HCT116 (cell line): ENCODE measurements at regions not wholly inside any gene's neighbourhood (a gene's known extent, or its start where the extent isn't known, plus 50 kb on each side); places are given as distances from the start of the nearest gene placed in this dataset.

Experiments
- ATAC-seq: fragments of 200-7000 bp; cut with Tn5 transposase; 2 replicates; pipeline ENCODE4 v1.9.1; 2020; ENCODE audit warnings: mild to moderate bottlenecking, moderate library complexity
- BruUV-seq: library from RNA; stranded (reverse); fragments of 400-500 nt; replicated peaks from 2 replicates; lab custom pipeline; 2021; lab: Mats Ljungman, UMichigan
- CTCF ChIA-PET: fragments of 300-600 bp; sonication (Branson Sonifier 250); formaldehyde crosslinking; loops from one replicate; lab custom pipeline; 2021; ENCODE audit warnings: antibody characterized with exemption; lab: Charles Lee
- POLR2A ChIA-PET: fragments of 300-600, 350-600 bp; sonication (Branson Sonifier 250); formaldehyde crosslinking; loops from one replicate; lab custom pipeline; 2021; ENCODE audit warnings: antibody characterized with exemption; lab: Charles Lee
- RAD21 ChIA-PET, 2 experiments: fragments of 300-600 bp; sonication (Branson Sonifier 250); formaldehyde crosslinking; loops; one replicate each; lab custom pipeline; 2023; ENCODE audit warnings: low total read pairs in 2 of 2; ENCODE audit not compliant: uncharacterized antibody in 2 of 2, unreplicated experiment in 2 of 2, low non-redundant PET in 1 of 2; lab: Charles Lee
- DNase-seq: peaks from one replicate; pipeline ENCODE4 v3.0.0-alpha.2; 2010; ENCODE audit warnings: low read depth, low spot score
- H2AFZ ChIP-seq: fragments of 200-600 bp; shearing (Covaris generic), sonication (generic); 2 replicates; pipeline ENCODE4 v1.6.1; 2017; ENCODE audit warnings: low read depth, mixed run types, mixed read lengths, antibody characterized with exemption, low read length; ENCODE audit not compliant: poor library complexity, severe bottlenecking
- H3K27ac ChIP-seq: 2 replicates; pipeline ENCODE4 v1.5.1; 2012; ENCODE audit warnings: low read depth, low read length
- H3K27me3 ChIP-seq: fragments of 200-600 bp; sonication (generic); 2 replicates; pipeline ENCODE4 v1.6.1; 2016; ENCODE audit warnings: mixed run types, low read length, mixed read lengths; ENCODE audit not compliant: insufficient read depth
- H3K36me3 ChIP-seq, 2 experiments: fragments of 200-500 bp in 1 of 2; fragments of 200-600 bp in 1 of 2; sonication (Bioruptor generic) in 1 of 2; sonication (generic) in 1 of 2; 2 replicates each; pipeline versions ENCODE4 v1.5.1 to v1.6.1; 2014 to 2016; ENCODE audit warnings: low read length in 2 of 2, inconsistent platforms in 1 of 2, mixed read lengths in 1 of 2, mixed run types in 1 of 2; ENCODE audit not compliant: insufficient read depth in 2 of 2, control insufficient read depth in 1 of 2
- H3K4me1 ChIP-seq, 2 experiments: fragments of 200-600 bp in 1 of 2; sonication (generic) in 1 of 2; 2 replicates each; pipeline versions ENCODE4 v1.5.1 to v1.6.1; 2012 to 2017; ENCODE audit warnings: low read length in 2 of 2, inconsistent platforms in 1 of 2, mild to moderate bottlenecking in 1 of 2, mixed read lengths in 1 of 2, mixed run types in 1 of 2, moderate library complexity in 1 of 2; ENCODE audit not compliant: insufficient read depth in 2 of 2, control insufficient read depth in 1 of 2
- H3K4me2 ChIP-seq: fragments of 200-600 bp; sonication (generic); 2 replicates; pipeline ENCODE4 v1.6.1; 2017; ENCODE audit warnings: mixed run types, low read length, mixed read lengths
- H3K4me3 ChIP-seq, 2 experiments: fragments of 200-600 bp in 1 of 2; sonication (generic) in 1 of 2; replicated peaks in 1 of 2; 2 replicates each; pipeline ENCODE4 v1.5.1; 2011 to 2016; ENCODE audit warnings: low read length in 2 of 2, control low read depth in 1 of 2, low read depth in 1 of 2, mild to moderate bottlenecking in 1 of 2, mixed read lengths in 1 of 2, mixed run types in 1 of 2
- H3K79me2 ChIP-seq: fragments of 200-600 bp; sonication (generic); 2 replicates; pipeline ENCODE4 v1.6.1; 2017; ENCODE audit warnings: mild to moderate bottlenecking, mixed run types, low read length, moderate library complexity, mixed read lengths; ENCODE audit not compliant: insufficient read depth
- H3K9ac ChIP-seq: fragments of 200-600 bp; sonication (generic); 2 replicates; pipeline ENCODE4 v1.6.1; 2016; ENCODE audit warnings: low read length, mixed read lengths
- H3K9me2 ChIP-seq: fragments of 200-600 bp; sonication (generic), shearing (Covaris generic); 2 replicates; pipeline ENCODE4 v1.6.1; 2017; ENCODE audit warnings: mixed run types, mild to moderate bottlenecking, moderate library complexity; ENCODE audit not compliant: insufficient read depth
- H3K9me3 ChIP-seq, 2 experiments: fragments of 200-500 bp in 1 of 2; fragments of 200-600 bp in 1 of 2; sonication (Bioruptor generic) in 1 of 2; sonication (generic) in 1 of 2; 2 replicates each; pipeline ENCODE4 v1.6.1; 2014 to 2017; ENCODE audit warnings: low read length in 2 of 2, mixed read lengths in 2 of 2, inconsistent platforms in 1 of 2, low read depth in 1 of 2, mild to moderate bottlenecking in 1 of 2, mixed run types in 1 of 2, moderate library complexity in 1 of 2; ENCODE audit not compliant: control insufficient read depth in 1 of 2, insufficient read depth in 1 of 2
- H4K20me1 ChIP-seq: fragments of 200-600 bp; sonication (generic), shearing (Covaris generic); 2 replicates; pipeline ENCODE4 v1.6.1; 2017; ENCODE audit warnings: mixed run types, mild to moderate bottlenecking, moderate library complexity; ENCODE audit not compliant: insufficient read depth
- CBX3 ChIP-seq: IDR thresholded peaks from 2 replicates; pipeline ENCODE4 v1.6.1; 2012; ENCODE audit warnings: low read depth
- CEBPB ChIP-seq: IDR thresholded peaks from 2 replicates; pipeline ENCODE4 v1.6.1; 2012; ENCODE audit warnings: low read depth
- EGR1 ChIP-seq: IDR thresholded peaks from 2 replicates; pipeline ENCODE4 v1.6.1; 2012; ENCODE audit warnings: low read depth
- EZH2 ChIP-seq: fragments of 200-600 bp; sonication (generic); IDR thresholded peaks from 2 replicates; pipeline ENCODE4 v1.6.1; 2017; ENCODE audit warnings: antibody characterized with exemption, mixed run types
- EZH2phosphoT487 ChIP-seq: fragments of 200-600 bp; IDR thresholded peaks from 2 replicates; pipeline ENCODE4 v1.6.1; 2018; ENCODE audit warnings: antibody characterized with exemption, borderline replicate concordance
- FOSL1 ChIP-seq: IDR thresholded peaks from 2 replicates; pipeline ENCODE4 v1.6.1; 2012; ENCODE audit warnings: low read depth
- POLR2AphosphoS5 ChIP-seq: IDR thresholded peaks from 2 replicates; pipeline ENCODE4 v1.6.1; 2011; ENCODE audit warnings: mild to moderate bottlenecking, low read depth, low read length, moderate library complexity
- RAD21 ChIP-seq: IDR thresholded peaks from 2 replicates; pipeline ENCODE4 v1.6.1; 2012; ENCODE audit warnings: low read depth, mild to moderate bottlenecking
- SIN3A ChIP-seq: IDR thresholded peaks from 2 replicates; pipeline ENCODE4 v1.6.1; 2012; ENCODE audit warnings: low read depth
- SP1 ChIP-seq: IDR thresholded peaks from 2 replicates; pipeline ENCODE4 v1.6.1; 2012; ENCODE audit warnings: low read depth
- SRF ChIP-seq: IDR thresholded peaks from 2 replicates; pipeline ENCODE4 v1.6.1; 2012; ENCODE audit warnings: low read depth
- TCF7L2 ChIP-seq: IDR thresholded peaks from 2 replicates; pipeline ENCODE4 v1.7.0; 2011; ENCODE audit warnings: borderline replicate concordance, inconsistent platforms; ENCODE audit not compliant: insufficient read depth, insufficient read length; ENCODE audit errors: extremely low read depth
- ZNF274 ChIP-seq: fragments of 200-500 bp; sonication (Bioruptor generic); IDR thresholded peaks from 2 replicates; pipeline ENCODE4 v1.6.1; 2014; ENCODE audit warnings: mild to moderate bottlenecking, low read depth, low read length, inconsistent platforms
- intact Hi-C: fragments of 100-400 bp; cut with micrococcal nuclease; formaldehyde crosslinking; loops from 2 replicates; pipeline ENCODE4 v1.10.0; 2022
- TF ChIP-seq, protein P1 (sequence below): IDR thresholded peaks from 2 replicates; pipeline ENCODE4 v1.6.1; 2012
- TF ChIP-seq, protein P2 (sequence below): IDR thresholded peaks from 2 replicates; pipeline ENCODE4 v1.6.1; 2011; ENCODE audit warnings: mild to moderate bottlenecking, low read length, moderate library complexity; ENCODE audit not compliant: insufficient replicate concordance; ENCODE audit errors: extremely low read depth
- TF ChIP-seq, protein P3 (sequence below): IDR thresholded peaks from 2 replicates; pipeline ENCODE4 v1.6.1; 2012

DNA sequence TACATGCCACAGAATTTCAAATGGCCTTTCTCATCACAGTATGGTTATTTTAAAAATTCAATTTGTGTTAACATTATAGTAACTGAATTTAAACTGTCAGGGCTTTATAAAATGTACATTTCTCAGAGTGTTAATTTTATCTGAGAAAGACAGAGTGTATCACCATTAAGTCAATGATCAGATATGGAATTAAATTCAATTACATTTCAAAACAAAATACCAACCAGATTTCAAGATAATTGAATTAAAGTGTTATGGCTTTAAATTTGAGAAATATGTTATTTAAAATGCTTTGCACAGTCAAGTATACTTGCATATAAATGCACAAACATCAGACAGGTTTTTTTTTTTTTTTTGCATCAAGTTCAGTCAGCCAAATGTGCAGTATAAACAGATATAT lies 1574.4 kb downstream of the BRINP3 start:
- Histone ChIP-seq H3K9ac (no peak overlapping the region), H3K4me1 (peaks cover 0 to 6% of the 10 kb centered on the region in 2 experiments; a peak in 2 of 4 replicates), H3K4me3 (no peak overlapping the region), H3K79me2 (no peaks in the 10 kb centered on the region), H3K9me3 (no peaks in the 10 kb centered on the region), H3K9me2 (no peaks in the 10 kb centered on the region), H3K36me3 (no peaks in the 10 kb centered on the region), H3K4me2 (no peak overlapping the region), H4K20me1 (no peaks in the 10 kb centered on the region), H3K27me3 (no peaks in the 10 kb centered on the region), H3K27ac (no peak overlapping the region), H2AFZ (no peak overlapping the region)
- ATAC-seq (no peak), DNase-seq (no peak)
- POLR2A ChIA-PET: no interaction called here
- BruUV-seq: no TSS peak
- CTCF ChIA-PET: no interaction called here
- RAD21 ChIA-PET: no interaction called here
- no peak for TF ChIP-seq CBX3
- TF ChIP-seq EZH2: no peak
- TF ChIP-seq POLR2AphosphoS5: no peak
- TF ChIP-seq EGR1: no peak
- TF ChIP-seq, protein P1, sequence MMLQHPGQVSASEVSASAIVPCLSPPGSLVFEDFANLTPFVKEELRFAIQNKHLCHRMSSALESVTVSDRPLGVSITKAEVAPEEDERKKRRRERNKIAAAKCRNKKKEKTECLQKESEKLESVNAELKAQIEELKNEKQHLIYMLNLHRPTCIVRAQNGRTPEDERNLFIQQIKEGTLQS: no peak
- no peak for TF ChIP-seq TCF7L2
- intact Hi-C loops: no loop called here

DNA sequence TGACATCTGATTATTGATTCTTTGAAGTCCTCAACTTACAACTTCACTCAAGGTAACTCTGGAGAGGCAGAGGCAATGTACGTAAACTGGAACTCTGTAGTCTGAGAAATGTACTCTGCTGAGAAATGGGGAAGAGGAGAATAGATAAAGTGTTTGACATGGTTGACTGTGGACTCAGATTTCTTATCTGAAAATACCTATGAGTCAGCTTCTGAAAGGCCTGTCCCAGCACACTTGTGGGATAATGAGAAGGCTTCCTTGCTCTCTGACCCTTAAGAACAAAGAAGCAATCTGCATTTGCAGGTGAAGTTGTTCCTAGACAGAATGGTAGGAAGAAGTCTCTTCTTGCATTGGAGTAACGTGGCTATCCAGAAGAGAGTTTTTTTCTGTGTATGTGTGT lies 1573.5 kb downstream of the BRINP3 start:
- H2AFZ ChIP-seq: peak overlapping the region; percentile 54
- ChIA-PET RAD21 (no interaction called here), POLR2A (no interaction called here)
- TF ChIP-seq POLR2AphosphoS5 (no peak), EZH2phosphoT487 (no peak), EZH2 (no peak), CEBPB (no peak), SP1 (no peak), SIN3A (no peak), ZNF274 (no peak), EGR1 (no peak), SRF (no peak), FOSL1 (no peak), RAD21 (no peak)
- TF ChIP-seq, protein P2, sequence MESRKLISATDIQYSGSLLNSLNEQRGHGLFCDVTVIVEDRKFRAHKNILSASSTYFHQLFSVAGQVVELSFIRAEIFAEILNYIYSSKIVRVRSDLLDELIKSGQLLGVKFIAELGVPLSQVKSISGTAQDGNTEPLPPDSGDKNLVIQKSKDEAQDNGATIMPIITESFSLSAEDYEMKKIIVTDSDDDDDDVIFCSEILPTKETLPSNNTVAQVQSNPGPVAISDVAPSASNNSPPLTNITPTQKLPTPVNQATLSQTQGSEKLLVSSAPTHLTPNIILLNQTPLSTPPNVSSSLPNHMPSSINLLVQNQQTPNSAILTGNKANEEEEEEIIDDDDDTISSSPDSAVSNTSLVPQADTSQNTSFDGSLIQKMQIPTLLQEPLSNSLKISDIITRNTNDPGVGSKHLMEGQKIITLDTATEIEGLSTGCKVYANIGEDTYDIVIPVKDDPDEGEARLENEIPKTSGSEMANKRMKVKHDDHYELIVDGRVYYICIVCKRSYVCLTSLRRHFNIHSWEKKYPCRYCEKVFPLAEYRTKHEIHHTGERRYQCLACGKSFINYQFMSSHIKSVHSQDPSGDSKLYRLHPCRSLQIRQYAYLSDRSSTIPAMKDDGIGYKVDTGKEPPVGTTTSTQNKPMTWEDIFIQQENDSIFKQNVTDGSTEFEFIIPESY: no peak
- TF ChIP-seq, protein P3, sequence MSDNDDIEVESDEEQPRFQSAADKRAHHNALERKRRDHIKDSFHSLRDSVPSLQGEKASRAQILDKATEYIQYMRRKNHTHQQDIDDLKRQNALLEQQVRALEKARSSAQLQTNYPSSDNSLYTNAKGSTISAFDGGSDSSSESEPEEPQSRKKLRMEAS: no peak

More for the DNA sequence above, 1573.5 kb downstream of the BRINP3 start:
- Histone ChIP-seq H3K4me3 (no peak overlapping the region), H3K9me3 (no peaks in the 10 kb centered on the region), H3K27ac (no peak overlapping the region), H3K27me3 (no peaks in the 10 kb centered on the region), H3K9ac (no peak overlapping the region), H4K20me1 (no peaks in the 10 kb centered on the region), H3K4me1 (peaks cover 0 to 6% of the 10 kb centered on the region in 2 experiments; a peak in 2 of 4 replicates), H3K9me2 (no peaks in the 10 kb centered on the region), H3K36me3 (no peaks in the 10 kb centered on the region), H3K79me2 (no peaks in the 10 kb centered on the region), H3K4me2 (peak overlapping the region; percentile 31; the same call in 1 of the 2 replicates)
- intact Hi-C loops: no loop called here
- ATAC-seq (no peak), DNase-seq (no peak)
- CTCF ChIA-PET: no interaction called here
- BruUV-seq: no TSS peak
